Activated CD4-positive, alpha-beta T cell treated with anti-CD3 and anti-CD28 coated beads, Interleukin-2, Interleukin-6, amounts not matched to agents 100 ng/mL and 50 ng/mL, durations not matched to agents 16 hours and 8 hours (primary cell): ENCODE measurements at regions not wholly inside any gene's neighbourhood (a gene's known extent, or its start where the extent isn't known, plus 50 kb on each side); places are given as distances from the start of the nearest gene placed in this dataset.
A peak's percentile ranks its signal among the peaks of the same experiment; 100 is the strongest.
"Not testable (repeated sequence)": the region's sequence is repeated elsewhere in the genome, so short reads cannot be mapped to it uniquely, and the experiment has no call there.

Experiments used
- DNase-seq: peaks from one replicate; pipeline ENCODE4 v3.0.0-alpha.2; 2020

DNA sequence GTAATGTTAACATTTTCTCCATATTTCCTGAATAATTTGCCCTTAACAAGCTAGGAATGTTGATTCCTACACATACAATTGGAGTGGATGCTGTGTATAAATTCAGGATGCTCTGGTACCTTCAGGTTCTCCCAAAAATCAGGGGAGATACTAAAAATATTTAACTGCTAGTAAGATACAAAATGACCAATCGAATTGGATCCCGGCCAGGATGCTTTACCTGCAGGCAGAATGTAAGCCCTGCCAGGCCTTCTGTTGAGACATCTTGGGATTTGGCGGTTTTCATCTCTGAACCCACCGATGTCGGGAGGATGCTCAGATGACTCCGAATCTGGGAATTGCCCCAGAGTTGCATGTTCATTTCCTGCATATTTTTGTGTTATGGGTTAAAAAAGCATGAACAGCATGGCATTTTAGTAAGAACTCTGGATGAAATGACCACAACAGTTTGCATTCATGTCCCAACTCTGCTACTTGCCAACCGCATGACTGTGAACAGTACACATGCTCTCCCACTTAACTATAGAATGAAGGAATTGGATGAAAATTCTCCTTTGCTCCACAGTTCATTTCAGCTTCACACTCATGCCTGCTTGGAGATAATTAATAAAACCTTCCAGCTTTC is 241.4 kb upstream of the TBL1XR1 start:
- no peak for DNase-seq

GRCh38 chr3:177439694-177440269 is 242.5 kb upstream of the TBL1XR1 start:
- no peak for DNase-seq

DNA sequence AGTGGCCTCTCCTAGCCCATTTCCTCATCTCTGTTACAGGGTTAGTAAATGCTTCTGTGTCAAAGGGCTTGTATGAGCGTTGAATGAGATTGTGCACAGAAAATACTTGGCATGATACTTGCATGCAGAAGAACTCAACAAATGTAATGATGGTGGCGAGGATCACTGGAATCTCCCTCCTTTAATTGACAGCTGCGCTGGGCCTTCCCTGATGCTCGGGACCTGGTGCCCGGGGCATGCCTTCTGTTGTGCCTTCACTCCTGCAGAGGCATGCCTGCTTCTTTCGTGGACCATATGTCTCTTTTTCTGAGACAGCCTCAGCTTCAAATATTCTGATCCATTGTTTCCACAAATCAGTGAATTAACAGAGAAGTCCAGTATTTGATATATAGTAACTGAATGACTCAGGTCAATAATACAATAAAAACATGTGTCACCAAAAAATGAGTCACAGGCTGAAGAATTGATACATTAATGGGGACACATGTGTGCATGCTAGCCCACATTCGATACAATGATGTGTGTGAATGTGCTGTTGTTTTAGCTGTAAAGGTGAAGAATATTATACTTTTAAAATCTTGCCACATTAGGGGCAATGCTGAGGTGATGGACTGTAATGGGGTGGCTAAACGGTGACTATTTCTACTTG is 243.3 kb upstream of the TBL1XR1 start:
- no peak for DNase-seq

DNA sequence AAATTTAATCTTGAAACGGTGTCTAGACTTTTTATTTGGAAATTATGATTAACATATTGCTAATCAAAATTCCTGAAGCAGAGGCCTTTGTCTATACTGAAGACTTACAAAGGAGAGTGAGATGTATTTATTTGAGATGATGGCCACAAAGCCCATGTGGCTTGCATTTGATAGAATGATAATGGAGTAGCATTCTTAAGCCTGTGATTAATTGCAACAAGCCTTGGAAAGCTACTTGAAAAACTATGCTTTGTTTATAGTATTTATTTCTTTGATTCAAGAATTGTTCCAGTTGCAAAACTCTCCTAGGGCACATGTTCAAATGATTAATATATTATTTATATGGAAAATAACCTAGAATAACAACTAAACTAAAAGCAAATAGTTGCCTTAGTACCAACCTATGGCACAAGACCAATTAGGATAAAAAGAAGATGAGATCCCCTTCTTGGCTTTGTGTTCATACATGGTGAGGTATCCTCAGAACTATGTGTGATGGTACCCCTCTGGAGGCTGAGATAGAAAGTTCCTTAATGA is 244.1 kb upstream of the TBL1XR1 start:
- no peak for DNase-seq

GRCh38 chr3:177441813-177442646 is 244.7 kb upstream of the TBL1XR1 start:
- no peak for DNase-seq

- no peak for DNase-seq
Measured at GRCh38 chr3:177443469-177443868, 246.2 kb upstream of the TBL1XR1 start.

DNA sequence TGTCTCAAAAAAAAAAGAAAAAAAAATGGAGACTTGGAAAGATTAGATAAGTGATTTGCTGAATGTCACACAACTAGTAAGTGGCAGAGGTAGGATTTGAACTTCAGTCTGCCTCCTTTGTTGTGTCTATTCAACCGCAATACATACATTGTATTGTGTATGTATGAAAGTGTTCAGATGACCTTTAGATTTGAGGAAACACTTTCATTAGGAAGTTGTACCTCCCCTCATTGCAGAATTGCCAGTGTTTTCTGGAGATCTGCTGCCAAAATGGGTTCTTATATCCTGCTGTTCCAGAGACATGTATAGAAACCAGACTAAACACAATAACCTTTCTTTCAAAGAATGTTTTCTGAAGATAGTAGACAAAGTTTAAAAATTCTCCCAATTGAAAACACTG is 247.4 kb upstream of the TBL1XR1 start:
- DNase-seq: no peak

- no peak for DNase-seq
Measured at GRCh38 chr3:177445549-177445948, 248.3 kb upstream of the TBL1XR1 start.

- DNase-seq: no peak
Measured at GRCh38 chr3:177446165-177446601, 248.9 kb upstream of the TBL1XR1 start.

GRCh38 chr3:177447938-177448337 is 250.7 kb upstream of the TBL1XR1 start:
- no peak for DNase-seq

DNA sequence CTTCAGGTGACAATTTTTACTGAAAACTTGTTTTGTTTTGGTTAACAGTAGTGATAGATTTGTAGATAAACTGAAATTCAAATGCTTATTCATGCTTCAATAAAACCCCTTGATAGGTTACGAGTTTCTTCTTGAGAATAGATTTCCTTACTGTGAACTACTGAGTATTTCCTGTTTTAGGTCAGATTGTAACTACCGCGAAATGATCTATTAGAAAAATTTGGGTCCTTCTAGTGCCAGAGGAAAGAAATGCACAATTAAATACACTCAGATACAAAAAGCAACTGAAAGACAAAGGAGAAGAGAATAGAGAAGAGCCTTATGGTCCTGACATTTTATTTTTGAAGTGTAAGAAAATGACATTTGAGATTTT is 251.7 kb upstream of the TBL1XR1 start:
- DNase-seq: peak; percentile 7

GRCh38 chr3:177449360-177450006 is 252.2 kb upstream of the TBL1XR1 start:
- DNase-seq: peak; percentile 32

DNA sequence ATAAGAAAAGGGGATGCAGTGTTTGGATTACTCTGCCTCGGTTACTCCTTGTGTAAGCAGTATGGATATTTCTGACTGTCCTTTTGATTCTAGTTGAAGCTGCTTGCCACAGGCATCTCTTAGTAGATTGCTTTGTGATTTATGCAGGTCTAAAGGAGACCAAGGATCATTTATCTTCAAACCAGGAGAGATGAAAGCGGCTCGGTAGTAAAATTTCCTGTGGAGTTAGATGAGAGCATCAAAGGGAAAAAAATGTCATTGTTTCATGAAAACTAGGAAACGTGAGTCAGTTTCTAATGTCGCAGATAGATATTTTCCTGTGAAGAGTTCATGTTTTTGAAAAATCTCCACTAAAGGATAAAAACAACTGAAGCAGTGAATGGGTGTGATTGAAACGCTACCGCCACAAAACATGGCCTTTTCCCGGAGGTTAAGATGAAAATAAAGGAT is 254.0 kb upstream of the TBL1XR1 start:
- DNase-seq: no peak

GRCh38 chr3:177451864-177452830 is 254.9 kb upstream of the TBL1XR1 start:
- DNase-seq: no peak

GRCh38 chr3:177452831-177453450 is 255.7 kb upstream of the TBL1XR1 start:
- DNase-seq: no peak

GRCh38 chr3:177453451-177453844 is 256.2 kb upstream of the TBL1XR1 start:
- DNase-seq: no peak

GRCh38 chr3:177457204-177457603 is 259.9 kb upstream of the TBL1XR1 start:
- DNase-seq: not testable (repeated sequence)

GRCh38 chr3:177459401-177459800 is 262.1 kb upstream of the TBL1XR1 start:
- DNase-seq: no peak

DNA sequence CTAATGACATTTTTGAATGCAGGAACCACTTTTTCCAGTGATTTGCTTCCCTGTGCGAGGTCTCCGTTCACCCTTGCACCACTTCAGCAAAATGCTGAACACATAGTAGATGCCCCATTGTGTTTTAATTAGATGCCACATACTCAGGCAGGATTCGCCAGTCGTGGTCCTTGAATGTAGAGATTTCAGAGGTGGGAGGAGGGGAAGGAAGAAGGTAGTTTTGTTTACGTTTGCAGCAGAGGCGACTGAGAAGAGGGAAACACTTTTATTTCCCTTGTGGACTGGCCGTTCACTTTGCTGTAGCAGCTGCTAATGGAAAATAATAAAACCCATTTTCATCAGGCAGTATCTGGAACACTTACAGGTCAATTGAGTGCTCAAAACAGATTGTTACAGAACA is 262.8 kb upstream of the TBL1XR1 start:
- no peak for DNase-seq

DNA sequence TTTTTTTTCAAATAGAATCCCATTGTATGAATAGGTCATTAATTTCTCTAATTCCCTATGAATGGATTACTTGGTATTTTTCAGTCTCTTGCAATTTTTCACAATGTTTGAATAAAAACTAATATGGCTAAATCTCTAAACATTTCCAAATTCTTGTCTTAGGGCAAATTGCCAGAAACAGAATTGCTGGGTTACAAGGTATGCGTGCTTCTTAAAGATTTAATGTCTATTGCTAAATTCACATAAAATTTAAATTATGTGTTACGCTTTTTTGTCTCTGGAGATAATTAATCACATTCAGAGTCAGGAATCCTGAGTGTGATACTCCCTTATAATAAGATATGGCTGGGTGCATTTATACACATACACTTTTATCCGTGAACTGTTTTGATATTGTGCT is 264.5 kb upstream of the TBL1XR1 start:
- no peak for DNase-seq

GRCh38 chr3:177463341-177463740 is 266.1 kb upstream of the TBL1XR1 start:
- not testable (repeated sequence) for DNase-seq
